ENCODE measurements at regions not wholly inside any gene's neighbourhood (a gene's known extent, or its start where the extent isn't known, plus 50 kb on each side); places are given as distances from the start of the nearest gene placed in this dataset.

DNA sequence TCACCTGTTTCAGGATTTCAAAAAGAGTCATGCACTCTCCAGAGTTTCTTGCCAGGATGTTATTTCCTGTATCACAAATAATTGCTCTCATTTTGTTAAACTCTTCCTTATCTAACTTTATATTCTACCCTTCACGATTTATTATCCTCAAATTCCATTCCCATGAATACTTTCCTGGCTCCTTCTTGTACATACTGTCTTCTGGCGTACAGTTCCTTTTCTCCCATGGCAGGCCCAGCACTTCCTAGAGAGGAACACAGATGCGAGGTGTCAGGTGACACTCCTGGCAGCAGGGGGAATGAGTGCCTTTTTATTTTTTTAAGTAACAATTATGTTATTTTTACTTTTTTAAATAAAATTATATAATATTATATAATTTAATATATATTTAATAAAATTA, 411.9 kb downstream of the TFEC start:
- no peak overlapping the region for H3K27ac ChIP-seq (ENCODE audit: insufficient read depth, low read length)
- DNase-seq (peak; percentile 96), ATAC-seq (ENCODE audit: low read depth) (peak; percentile 80)
- WGBS, 2 experiments (ENCODE audit: extremely low coverage in 2 of 2, insufficient read length in 1 of 2) = 100% methylated on average over 1 of the region's 3 CpGs; no CpG with 5 or more reads in 1 of the 2 experiments
- no peaks in the 10 kb centered on the region for H3K9me3 ChIP-seq (ENCODE audit: control insufficient read depth, insufficient read depth, low read length)
- peak overlapping the region in 1 of 2 experiments; percentile 20; a peak in 1 of 4 replicates for H4K8ac ChIP-seq (ENCODE audit: low read depth in 2 of 2, low read length in 2 of 2)
- no peak overlapping the region for H2AK5ac ChIP-seq (ENCODE audit: low read depth, low read length)
- H3K9me1 ChIP-seq (ENCODE audit: insufficient read depth, low read length) = peaks cover 2% of the 10 kb centered on the region; the same call in 1 of the 2 replicates
- H3K18ac ChIP-seq (ENCODE audit: low read depth, low read length) = peak overlapping the region; percentile 45; the same call in 1 of the 2 replicates
- H3K4me1 ChIP-seq (ENCODE audit: control insufficient read depth, insufficient read depth, low read length) = peaks cover 7% of the 10 kb centered on the region; the same call in 1 of the 2 replicates
- no peaks in the 10 kb centered on the region for H4K20me1 ChIP-seq (ENCODE audit: insufficient read depth, low read length)
- peak overlapping the region; percentile 43; the same call in 1 of the 2 replicates for H3K4me2 ChIP-seq (ENCODE audit: low read depth, low read length)
- no peak overlapping the region for H3K4me3 ChIP-seq (ENCODE audit: insufficient read depth, low read depth, low read length)
- no peaks in the 10 kb centered on the region for H3K79me1 ChIP-seq (ENCODE audit: low read depth in 1 of 2, low read length in 2 of 2)
- no TSS peak for BruUV-seq (replicated peaks)
- H3K23ac ChIP-seq (ENCODE audit: low read depth, low read length) = no peak overlapping the region
- peak overlapping the region; percentile 37 for H2BK5ac ChIP-seq (ENCODE audit: low read depth, low read length, poor library complexity, severe bottlenecking)
- no peak for TF ChIP-seq SMC3 (IDR thresholded peaks at IDR 0.05; ENCODE audit: low read depth, low read length)
- TF ChIP-seq BHLHE40 (IDR thresholded peaks at IDR 0.05; ENCODE audit: low read depth, low read length) = no peak
- TF ChIP-seq, protein P1, sequence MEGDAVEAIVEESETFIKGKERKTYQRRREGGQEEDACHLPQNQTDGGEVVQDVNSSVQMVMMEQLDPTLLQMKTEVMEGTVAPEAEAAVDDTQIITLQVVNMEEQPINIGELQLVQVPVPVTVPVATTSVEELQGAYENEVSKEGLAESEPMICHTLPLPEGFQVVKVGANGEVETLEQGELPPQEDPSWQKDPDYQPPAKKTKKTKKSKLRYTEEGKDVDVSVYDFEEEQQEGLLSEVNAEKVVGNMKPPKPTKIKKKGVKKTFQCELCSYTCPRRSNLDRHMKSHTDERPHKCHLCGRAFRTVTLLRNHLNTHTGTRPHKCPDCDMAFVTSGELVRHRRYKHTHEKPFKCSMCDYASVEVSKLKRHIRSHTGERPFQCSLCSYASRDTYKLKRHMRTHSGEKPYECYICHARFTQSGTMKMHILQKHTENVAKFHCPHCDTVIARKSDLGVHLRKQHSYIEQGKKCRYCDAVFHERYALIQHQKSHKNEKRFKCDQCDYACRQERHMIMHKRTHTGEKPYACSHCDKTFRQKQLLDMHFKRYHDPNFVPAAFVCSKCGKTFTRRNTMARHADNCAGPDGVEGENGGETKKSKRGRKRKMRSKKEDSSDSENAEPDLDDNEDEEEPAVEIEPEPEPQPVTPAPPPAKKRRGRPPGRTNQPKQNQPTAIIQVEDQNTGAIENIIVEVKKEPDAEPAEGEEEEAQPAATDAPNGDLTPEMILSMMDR (conservative IDR thresholded peaks at IDR 0.05; ENCODE audit: low read depth, low read length) = no peak
- TF ChIP-seq MAZ (IDR thresholded peaks at IDR 0.05; ENCODE audit: borderline replicate concordance, low read depth, low read length) = no peak
- TF ChIP-seq NFE2L2 (IDR thresholded peaks at IDR 0.05; ENCODE audit: low read depth, low read length) = no peak
- TF ChIP-seq RAD21 (IDR thresholded peaks at IDR 0.05; ENCODE audit: low read length) = no peak
- TF ChIP-seq, protein P2, sequence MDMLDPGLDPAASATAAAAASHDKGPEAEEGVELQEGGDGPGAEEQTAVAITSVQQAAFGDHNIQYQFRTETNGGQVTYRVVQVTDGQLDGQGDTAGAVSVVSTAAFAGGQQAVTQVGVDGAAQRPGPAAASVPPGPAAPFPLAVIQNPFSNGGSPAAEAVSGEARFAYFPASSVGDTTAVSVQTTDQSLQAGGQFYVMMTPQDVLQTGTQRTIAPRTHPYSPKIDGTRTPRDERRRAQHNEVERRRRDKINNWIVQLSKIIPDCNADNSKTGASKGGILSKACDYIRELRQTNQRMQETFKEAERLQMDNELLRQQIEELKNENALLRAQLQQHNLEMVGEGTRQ (IDR thresholded peaks at IDR 0.05; ENCODE audit: low read depth, low read length) = no peak
- no peak for TF ChIP-seq FOS (IDR thresholded peaks at IDR 0.05; ENCODE audit: low read depth, low read length)
- no peak for TF ChIP-seq CHD1 (IDR thresholded peaks at IDR 0.05; ENCODE audit: low read depth, low read length)
- no peak for TF ChIP-seq POLR2A (IDR thresholded peaks at IDR 0.05; ENCODE audit: low read depth, low read length)
- TF ChIP-seq MAFK (IDR thresholded peaks at IDR 0.05; ENCODE audit: low read depth, low read length) = no peak
- TF ChIP-seq RFX5 (IDR thresholded peaks at IDR 0.05; ENCODE audit: low read depth, low read length) = no peak
- TF ChIP-seq RCOR1 (IDR thresholded peaks at IDR 0.05; ENCODE audit: insufficient replicate concordance, low read length) = no peak
- no peak for TF ChIP-seq MXI1 (IDR thresholded peaks at IDR 0.05; ENCODE audit: borderline replicate concordance, low read depth, low read length)
- TF ChIP-seq, protein P3, sequence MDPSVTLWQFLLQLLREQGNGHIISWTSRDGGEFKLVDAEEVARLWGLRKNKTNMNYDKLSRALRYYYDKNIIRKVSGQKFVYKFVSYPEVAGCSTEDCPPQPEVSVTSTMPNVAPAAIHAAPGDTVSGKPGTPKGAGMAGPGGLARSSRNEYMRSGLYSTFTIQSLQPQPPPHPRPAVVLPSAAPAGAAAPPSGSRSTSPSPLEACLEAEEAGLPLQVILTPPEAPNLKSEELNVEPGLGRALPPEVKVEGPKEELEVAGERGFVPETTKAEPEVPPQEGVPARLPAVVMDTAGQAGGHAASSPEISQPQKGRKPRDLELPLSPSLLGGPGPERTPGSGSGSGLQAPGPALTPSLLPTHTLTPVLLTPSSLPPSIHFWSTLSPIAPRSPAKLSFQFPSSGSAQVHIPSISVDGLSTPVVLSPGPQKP (IDR thresholded peaks at IDR 0.05; ENCODE audit: borderline replicate concordance, low read depth, low read length) = no peak
- dilution Hi-C loops (cut with HindIII; ENCODE audit: low sequenced_read_pairs, unreplicated experiment) = no loop called here
- no peak overlapping the region for H3K9ac ChIP-seq (ENCODE audit: low read depth, low read length)
- H3K56ac ChIP-seq (ENCODE audit: extremely low read depth, insufficient read depth, low read length) = no peak overlapping the region
- in situ Hi-C loops (cut with MboI; ENCODE audit: low sequenced_read_pairs) = no loop called here
- H4K91ac ChIP-seq (ENCODE audit: insufficient read depth, low read depth, low read length) = no peak overlapping the region
- H2AFZ ChIP-seq (replicated peaks; ENCODE audit: low read length, poor library complexity) = no peak overlapping the region
- intact Hi-C loops (cut with micrococcal nuclease) = no loop called here
- H2AK9ac ChIP-seq (replicated peaks; ENCODE audit: low read depth, low read length, poor library complexity) = no peak overlapping the region
- H3K27me3 ChIP-seq (ENCODE audit: control insufficient read depth, insufficient read depth, low read length) = no peaks in the 10 kb centered on the region
- peak overlapping the region; percentile 12; the same call in 1 of the 2 replicates for H3K4ac ChIP-seq (ENCODE audit: low read depth, low read length)
- no peak overlapping the region for H3K14ac ChIP-seq (replicated peaks; ENCODE audit: low read depth, low read length)
- ChIA-PET POLR2A (ENCODE audit: unreplicated experiment) (no interaction called here), CTCF (no interaction called here)
- H2BK120ac ChIP-seq (ENCODE audit: low read depth, low read length) = peak overlapping the region; percentile 44; the same call in 1 of the 2 replicates
- H2BK20ac ChIP-seq (ENCODE audit: low read depth, low read length) = peak overlapping the region; percentile 47
- no peaks in the 10 kb centered on the region for H3K36me3 ChIP-seq (ENCODE audit: control insufficient read depth, insufficient read depth, low read length)
- peak overlapping the region; percentile 15; the same call in 1 of the 2 replicates for H4K5ac ChIP-seq (ENCODE audit: low read depth, low read length)
- no peak overlapping the region for H2BK15ac ChIP-seq (ENCODE audit: low read depth, low read length)
